NCI-H2196 treated with DMSO at 0.1 percent for 48 hours (cell line): ENCODE measurements at regions not wholly inside any gene's neighbourhood (a gene's known extent, or its start where the extent isn't known, plus 50 kb on each side); places are given as distances from the start of the nearest gene placed in this dataset.

ENCODE experiments used
- DNase-seq: peaks from one replicate; lab custom pipeline; 2025; ENCODE audit not compliant: unreplicated experiment; lab: John Stamatoyannopoulos, UW

DNA sequence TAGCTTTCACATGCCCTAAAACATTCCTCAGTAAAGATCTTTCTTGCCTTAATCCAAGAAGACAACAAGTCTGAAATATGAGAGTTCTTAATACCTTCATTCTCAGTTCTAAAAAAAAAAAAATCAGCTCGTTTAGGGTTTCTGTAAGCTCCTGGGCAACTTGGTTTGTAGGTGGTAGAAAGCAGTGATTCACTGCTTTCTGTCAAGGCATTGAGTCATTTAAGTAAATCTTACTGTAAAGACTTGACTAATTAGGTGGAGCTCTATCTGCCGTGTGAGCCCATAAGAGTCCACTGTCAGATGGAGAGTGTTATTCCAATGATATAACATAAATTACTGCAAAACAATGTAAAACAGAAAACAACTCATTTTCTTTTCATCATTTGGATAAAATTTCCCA lies 56.1 kb upstream of the MAST4 start:
- DNase-seq = no peak

DNA sequence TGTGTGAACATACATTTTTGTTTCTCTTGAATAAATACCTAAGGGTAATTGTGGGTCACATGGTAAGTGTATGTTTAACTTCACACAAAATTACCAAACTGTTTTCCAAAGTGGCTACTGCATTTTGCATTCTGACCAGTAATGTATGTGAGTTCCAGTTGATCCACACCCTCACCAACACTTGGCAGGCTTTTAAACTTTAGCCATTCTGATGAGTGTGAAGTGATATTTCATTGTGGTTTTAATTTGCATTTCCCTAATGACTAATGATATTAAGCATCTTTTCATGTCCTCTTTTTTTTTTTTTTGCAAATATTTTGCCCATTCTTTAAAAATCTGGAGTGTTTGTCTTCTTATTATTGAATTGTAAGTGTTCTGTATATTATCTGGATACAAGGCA lies 53.5 kb upstream of the MAST4 start:
- DNase-seq = no peak
